GM21825 (cell line): ENCODE measurements at regions not wholly inside any gene's neighbourhood (a gene's known extent, or its start where the extent isn't known, plus 50 kb on each side); places are given as distances from the start of the nearest gene placed in this dataset.
"Not testable (repeated sequence)": the region's sequence is repeated elsewhere in the genome, so short reads cannot be mapped to it uniquely, and the experiment has no call there.

Experiments used
- ATAC-seq: cut with Tn5 transposase; IDR thresholded peaks from one replicate; pipeline ENCODE4 v1.9.1; 2021; ENCODE audit warnings: mild to moderate bottlenecking, moderate library complexity; ENCODE audit not compliant: unreplicated experiment

DNA sequence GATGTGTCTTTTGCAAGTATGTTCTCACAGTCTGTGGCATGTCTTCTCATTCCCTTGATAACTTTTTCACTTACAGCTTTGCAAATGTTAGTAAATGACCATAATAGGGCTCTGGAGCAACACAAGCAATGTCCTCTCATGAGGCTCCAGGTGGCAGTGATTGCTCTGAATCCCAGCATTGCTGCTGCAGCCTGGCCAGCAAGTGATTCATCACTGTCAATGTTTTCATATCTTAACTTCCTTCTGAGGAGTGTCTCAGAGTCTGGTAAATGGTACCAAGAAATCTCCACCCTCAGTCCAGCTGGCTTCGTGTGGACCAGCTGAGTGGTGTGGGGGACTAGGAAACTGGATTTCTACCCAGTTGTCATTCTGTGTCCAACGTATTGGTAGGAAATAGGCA is 139.6 kb downstream of the MYLK4 start:
- no peak for ATAC-seq

DNA sequence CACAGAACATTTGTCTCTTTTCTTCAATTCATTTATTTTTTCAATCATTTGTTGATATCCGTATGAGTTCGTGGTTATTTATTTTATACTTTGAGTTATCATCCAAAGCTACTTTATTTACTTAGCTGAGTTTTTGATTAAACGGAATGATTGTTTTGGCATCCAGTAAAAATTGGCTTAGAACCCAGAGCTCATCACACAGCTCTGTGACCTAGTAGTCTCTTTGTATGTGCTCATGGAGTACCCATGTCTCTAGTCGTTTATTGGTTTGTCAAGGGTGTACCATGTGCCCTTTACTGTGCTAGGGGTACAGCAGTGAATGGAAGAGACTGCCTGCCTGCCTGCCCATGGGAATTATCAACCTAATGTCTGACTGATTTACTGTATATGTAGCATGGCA is 142.2 kb downstream of the MYLK4 start:
- no peak for ATAC-seq

DNA sequence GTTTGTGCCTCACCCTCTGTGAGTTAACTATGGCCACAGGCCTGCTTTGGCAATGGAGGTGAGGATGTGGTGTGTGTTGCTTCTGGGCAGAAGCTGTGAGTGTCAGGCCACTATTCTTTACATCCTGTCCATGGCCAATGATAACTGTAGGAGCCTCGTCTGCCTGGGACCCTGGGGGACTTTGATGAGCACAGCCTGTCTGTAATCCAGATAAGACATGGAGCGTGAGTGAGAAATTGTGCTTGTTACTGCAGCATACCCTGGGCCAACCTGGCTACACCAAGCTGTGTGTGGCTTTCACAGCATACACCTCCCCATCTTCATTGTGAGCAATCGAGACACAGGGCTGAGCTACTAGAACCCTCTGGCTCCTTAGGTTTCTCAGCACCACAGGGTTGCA is 150.4 kb downstream of the MYLK4 start:
- ATAC-seq: no peak

DNA sequence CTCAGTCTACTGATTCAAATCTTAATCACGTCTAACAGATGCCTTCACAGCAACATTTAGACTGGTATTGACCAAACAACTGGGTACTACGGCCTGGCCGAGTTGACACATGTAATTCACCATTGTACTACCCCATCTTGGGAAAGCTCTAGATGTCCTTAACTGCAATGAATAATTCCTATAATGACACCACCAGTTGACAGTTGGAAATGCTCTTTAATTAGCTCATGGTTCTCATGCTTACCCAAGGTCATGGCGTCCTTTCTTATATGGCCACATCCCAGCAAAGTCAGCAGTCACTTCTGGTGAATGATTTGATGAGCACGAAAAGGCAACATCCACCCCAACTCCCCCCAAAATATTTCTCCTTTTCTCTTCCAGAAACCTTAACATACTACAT is 150.9 kb downstream of the MYLK4 start:
- no peak for ATAC-seq

DNA sequence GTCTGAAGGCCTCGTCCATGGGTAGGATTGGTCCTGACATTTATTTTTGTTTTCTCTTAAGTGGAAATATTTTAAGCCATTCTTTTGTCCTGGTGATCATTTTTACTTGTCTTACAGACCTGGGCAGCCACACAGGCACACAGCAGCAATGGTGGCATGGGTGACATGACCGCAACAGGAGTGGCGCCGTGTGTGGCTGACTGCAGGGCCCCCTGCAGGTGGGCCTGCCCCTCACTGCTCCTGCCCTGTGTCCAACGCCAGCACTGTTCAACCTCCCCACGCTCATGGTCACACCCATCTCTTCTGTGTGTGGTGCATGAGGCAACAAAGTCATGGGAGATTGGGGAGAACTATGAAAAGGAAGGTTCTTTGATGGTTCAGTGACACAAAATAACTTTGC is 151.9 kb downstream of the MYLK4 start:
- no peak for ATAC-seq

DNA sequence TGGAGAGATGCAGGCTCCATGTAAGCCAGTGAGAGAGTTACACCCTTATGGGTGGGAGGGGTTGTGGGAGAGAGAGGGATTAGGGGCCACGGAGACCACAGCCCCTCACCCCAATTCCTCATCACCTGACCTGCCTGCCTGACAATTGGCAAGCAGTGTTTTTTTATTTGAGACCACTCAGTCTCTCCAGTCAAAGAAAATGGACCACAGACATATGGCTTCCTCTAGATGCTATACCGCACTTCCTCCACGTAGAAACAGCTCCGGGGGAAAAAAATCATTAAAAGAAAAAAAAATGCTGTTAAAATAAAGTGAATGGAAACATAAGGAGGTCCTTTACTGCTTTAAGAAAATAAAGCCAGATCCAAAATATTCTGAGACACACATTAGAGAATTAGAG is 152.7 kb downstream of the MYLK4 start:
- no peak for ATAC-seq

DNA sequence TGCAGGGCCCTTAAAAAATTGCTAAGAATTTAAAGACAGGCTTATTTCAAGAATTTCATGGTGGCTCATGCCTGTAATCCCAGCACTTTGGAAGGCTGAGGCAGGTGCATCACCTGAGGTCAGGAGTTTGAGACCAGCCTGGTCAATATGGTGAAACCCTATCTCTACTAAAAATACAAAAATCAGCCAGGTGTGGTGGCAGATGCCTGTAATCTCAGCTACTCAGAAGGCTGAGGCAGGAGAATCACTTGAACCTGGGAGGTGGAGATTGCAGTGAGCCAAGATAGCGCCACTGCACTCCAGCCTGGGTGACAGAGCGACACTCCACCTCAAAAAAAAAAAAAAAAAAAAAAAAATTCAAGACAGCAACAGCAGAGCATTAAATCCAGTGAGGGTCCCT is 153.3 kb downstream of the MYLK4 start:
- ATAC-seq: not testable (repeated sequence)

DNA sequence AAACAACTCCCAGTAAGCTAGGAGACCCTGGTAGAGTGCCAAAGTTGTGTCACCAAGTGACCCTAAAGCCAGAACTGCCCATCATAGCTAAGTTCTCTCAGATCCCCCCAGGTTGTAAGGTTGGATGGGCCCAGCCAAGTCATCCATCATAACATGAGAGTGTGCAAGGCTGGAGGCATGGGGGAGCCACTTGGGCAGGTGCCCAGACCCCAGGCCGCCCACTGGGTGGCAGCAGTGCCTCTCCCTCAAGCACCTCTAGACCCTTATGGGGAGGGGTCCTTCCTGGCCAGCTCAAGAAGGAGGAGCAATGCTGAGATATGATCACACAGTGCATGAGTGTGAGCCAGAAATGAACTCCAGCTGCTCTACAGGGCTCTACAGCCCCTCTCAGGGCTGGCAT is 154.5 kb downstream of the MYLK4 start:
- ATAC-seq: no peak

DNA sequence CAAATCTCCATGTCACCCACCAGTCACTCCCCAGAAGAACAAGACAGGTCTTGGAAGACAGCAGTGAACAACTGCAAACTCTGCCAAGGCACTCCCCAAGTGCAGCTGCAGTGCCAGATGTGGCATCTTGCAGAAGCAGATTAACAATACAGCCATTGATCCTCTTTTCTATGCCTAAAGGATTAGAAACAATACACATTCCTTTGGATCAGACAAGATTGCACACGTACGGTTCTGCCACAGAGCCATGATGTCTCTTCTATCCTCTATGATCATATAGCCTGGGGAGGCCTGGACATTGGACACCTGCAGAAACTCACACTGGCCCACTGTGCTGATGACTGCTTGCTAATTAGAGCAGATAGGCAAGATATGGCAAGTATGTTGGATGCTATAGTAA is 155.9 kb downstream of the MYLK4 start:
- ATAC-seq: no peak

DNA sequence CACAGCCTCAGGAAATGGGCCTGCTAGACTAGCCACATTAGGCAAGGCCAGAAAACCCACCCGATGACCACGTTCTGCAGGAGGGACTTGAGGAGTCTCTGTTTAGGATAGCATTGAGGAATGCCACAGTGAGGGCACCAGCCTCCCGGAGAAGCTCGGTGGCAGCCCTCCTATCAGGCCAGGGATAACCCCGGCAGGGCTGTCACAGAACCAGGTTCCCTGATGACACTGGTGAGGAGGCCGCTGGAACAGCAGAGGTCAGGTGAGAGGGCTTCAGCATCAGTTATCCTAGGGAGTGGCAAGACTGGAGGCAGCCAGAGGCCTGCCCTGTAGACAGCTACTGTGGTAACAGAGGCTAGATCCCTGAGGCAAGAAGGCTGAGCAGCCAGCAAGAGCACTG is 157.6 kb downstream of the MYLK4 start:
- ATAC-seq: no peak

DNA sequence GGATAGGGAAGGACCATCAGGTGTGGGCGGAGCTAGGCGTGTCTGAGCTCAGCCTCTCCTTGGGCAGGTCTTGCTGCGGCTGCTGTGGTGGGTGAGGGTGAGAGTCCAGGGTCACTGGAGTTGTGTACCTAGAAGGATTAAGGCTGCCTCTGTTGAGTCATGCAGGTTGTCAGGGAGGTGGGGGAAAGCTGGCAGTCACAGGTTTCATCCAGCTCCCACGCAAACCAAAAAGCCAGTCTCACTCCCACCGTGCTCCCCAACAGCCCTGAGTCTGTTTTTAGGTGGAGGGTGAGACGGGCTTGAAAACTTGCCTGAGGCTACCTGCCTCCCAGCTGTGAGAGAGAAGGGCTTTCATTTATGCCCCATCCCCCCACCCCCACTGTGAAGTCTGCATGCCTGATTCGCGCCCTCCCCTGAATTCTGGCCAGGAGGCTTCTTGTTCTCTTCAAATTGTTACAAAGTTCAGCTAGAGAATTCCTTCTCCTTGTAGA is 161.5 kb downstream of the MYLK4 start:
- no peak for ATAC-seq

DNA sequence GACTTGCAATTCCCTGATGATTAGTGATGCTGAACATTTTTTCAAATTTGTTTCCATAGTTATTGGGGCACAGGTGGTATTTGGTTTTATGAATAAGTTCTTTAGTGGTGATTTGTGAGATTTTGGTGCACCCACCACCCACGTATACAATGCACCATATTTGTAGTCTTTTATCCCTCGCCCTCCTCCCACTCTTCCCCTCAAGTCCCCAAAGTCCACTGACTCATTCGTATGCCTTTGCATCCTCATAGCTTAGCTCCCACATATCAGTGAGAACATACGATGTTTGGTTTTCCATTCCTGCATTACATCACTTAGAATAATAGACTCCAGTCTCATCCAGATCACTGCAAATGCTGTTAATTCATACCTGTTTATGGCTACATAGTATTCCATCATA is 167.3 kb downstream of the MYLK4 start:
- no peak for ATAC-seq

DNA sequence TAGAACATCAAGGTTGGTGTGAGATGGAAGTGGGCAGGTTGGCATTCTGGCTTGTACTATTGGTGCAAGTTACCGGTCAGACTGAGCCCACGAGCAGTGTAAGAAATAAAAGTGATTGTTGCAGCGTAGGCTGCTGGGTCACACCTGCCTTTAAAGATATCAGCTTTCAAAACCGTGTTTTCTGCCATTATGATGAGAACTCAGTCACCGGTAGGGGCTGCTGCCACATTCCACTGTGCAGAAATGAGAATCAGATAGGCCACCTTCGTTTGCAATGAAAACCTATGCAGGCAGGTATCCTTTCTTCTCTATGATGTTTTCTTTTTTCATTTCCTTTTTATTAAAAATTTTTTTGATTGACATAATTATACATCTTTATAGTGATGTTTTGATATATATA is 168.5 kb downstream of the MYLK4 start:
- no peak for ATAC-seq

DNA sequence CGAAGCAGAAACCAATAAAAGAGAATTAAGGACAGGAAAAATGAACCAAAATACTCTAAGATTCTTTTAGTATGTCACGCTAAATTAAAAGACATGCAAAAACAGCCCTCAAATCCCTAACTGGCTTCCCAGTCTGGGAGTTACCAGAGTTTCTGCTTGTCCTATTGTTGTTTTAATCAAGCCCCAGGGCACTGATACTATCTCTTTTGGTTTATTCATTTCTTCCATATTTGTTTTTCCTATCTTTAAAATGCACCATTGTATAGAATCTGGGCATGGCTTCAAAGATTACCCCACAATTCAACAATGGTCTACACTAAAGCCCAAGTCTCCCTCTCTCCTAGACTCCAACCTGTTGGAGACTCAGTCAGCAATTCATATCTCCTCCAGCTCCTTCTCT is 169.1 kb downstream of the MYLK4 start:
- no peak for ATAC-seq

DNA sequence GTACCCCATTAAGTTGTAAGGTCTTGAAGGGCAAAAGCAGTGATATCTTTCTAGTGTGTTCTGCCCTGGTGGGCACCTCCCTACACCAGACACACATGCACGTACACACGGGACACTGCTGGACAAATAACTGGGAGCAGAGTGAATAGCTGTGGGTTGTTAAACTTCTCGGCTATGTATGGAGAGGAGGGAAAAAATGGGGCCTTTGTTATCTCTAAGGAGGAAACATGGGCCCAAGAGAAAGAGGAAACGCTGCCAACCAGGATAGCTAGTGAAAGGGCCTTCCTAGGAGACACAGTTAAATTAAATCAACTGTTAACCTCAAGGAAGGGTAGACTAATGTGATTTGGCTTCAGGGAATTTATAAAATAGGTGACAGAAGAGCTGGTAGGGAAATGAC is 169.7 kb downstream of the MYLK4 start:
- no peak for ATAC-seq

DNA sequence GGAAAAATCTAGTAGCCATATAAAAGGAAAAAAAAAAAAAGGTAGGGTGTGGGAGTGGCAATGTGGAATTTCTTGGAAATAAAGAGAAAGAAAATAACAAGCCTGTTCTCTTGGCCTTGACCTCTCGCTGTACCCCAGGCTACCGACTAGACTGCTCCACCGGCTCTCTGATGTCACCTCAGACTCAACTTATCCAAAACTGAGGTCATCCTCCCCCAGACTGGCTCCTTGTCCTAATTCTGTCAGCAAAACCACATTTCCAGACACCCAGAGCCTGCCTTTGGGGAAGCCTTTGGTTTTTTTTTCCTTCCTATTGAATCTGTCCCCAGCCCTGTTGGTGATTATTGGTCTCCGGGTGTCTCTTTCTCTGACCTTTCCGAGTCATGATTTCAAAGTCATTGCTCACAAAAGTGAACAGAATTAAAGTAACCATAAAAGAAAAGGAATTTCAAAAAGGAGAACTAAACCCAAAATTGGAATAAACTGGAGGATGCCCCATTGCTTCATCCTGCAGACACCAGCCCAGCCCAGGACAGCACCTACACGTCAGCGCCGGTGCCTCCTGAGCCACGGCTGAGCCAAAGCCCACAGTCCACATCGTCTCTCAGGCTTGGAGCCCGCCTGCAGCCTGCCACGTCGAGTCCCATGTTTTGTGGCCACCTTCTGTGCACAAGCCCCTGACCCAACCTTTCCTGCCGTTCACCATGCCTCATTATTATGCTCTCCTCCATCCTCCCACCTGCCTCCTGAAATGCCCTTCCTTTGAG is 170.7 kb downstream of the MYLK4 start:
- ATAC-seq: no peak

DNA sequence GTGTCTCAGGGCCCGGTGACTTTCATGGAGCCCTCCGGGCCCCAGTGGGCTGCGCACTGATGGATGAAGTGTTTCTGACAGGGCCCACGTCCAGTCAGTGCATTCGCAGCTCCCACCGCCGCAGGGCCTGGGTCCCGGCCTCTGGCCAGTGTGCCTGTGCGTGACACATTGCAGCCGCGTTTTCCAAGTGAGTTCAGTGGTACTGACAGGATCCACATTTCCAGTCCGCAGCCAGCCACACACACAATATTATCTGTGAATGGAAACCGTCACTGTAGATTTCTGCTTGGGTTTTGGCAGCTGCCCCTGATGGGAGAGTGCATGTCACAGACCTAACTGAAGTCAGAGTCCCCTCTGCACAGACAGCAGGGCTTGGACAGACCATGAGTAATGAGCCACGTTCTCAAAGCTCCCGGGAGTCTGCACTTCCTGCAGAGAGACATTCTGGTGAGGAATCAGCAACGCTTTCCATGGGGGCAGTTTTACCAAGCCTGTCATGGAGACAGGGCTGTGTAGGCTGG is 171.4 kb downstream of the MYLK4 start:
- no peak for ATAC-seq

DNA sequence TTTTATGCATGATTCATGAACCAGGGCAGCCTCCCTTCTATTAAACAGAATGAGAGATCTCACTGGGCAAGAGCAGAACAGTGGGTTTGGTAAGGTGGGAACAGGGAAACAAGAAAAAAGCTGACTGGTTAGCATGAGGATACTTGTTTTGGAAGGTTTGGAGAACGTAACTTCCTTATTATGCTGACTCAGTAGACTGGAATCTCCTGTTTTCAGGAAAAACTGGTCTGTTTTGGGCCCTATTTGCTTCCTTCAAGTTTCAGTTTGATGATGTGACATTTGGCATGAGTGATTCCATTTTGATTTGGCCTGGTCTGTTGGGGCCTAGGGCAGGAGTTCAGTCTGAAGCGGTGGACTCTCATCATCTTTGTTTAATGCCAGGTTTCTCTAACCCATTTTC is 172.0 kb downstream of the MYLK4 start:
- no peak for ATAC-seq

DNA sequence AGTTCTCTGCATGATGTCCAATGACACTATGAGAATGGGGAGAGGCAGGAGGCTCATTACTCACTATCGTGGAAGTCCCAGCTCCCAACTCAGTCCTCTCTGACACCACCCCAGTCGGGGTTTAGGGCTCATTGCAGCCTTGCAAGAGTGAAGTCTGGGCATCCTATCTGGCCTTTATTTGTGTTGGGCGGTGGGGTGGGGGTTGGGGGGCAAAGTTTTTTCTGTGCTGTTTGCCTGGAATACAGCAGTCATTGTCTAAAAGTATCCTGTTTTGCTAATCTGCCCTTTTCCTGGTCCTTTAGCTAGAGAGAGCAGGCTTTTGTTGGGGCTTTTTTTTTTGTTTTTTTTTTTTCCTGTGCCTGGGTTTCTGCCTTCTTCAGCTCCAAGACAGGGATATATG is 174.2 kb downstream of the MYLK4 start:
- ATAC-seq: no peak

DNA sequence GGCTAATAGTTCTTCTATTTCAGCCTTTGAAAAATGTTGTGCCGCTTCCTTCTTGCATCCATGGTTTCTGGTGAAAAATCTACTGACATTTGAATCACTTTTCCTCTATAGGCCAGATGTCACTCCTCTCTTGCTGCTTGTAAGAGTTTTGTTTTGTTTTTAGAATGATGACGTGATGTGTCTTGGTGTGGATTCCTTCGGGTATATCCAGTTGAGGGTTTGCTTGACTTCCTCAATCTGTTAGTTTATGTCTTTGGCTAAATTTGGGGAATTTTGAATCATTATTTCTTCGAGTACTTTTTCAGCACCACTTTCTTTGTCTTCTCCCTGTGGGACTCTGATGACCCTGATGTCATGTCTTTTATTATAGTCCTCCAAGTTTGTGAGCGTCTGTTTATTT is 175.5 kb downstream of the MYLK4 start:
- no peak for ATAC-seq

DNA sequence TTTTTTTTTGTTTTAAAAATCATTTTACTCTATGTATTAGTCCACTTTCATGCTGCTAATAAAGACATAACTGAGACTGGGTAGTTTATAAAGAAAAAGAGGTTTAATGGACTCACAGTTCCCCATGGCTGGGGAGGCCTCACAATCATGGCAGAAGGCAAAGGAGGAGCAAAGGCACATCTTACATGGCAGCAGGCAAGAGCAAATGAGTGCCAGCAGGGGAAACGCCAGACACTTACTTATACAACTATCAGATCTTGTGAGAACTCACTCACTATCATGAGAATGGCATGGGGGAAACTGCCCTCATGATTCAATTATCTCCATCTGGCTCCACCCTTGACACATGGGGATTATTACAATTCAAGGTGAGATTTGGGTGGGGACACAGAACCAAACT is 181.3 kb downstream of the MYLK4 start:
- ATAC-seq: not testable (repeated sequence)

DNA sequence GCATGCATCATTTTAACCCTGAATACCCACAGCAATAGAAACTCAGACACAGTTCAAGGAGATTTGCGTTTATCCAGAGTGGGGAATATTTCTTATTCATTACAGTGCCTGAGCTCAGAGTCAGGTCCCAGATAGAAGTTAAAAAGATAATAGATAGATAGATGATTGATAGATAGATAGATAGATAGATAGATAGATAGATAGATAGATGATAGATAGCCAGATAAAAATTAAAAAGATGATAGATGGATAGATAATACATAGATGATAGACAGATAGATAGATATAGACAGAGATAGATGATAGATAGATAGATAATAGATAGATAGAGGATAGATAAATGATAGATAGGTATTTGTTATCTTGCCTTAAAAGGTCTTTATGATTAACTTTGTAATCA is 184.7 kb downstream of the MYLK4 start:
- ATAC-seq: no peak

DNA sequence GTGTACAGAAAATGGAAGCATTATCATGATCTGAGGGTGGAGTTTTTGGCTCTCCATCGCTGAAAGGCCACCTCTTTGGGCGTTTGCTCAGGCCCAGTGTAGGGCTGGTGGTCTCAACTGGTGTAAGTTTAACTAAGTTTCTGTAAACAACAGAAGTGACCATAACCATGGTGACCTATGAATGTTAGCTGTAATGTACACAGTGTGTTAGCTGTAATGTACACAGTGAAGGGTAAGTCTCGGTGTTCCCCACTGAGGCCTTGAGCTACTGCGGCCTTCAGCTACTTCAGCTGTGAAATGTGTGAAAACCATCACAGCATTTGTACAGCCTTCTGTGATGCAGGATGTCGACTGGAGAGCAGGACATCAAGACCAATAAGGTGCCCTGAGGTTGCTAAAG is 185.2 kb downstream of the MYLK4 start:
- ATAC-seq: no peak
